NB4 (cell line): ENCODE measurements at regions not wholly inside any gene's neighbourhood (a gene's known extent, or its start where the extent isn't known, plus 50 kb on each side); places are given as distances from the start of the nearest gene placed in this dataset.

Source experiments
- MYC ChIP-seq: IDR thresholded peaks from 2 replicates; pipeline ENCODE4 v1.6.1; 2011; ENCODE audit warnings: low read depth, low read length
- POLR2A ChIP-seq: IDR thresholded peaks from 2 replicates; pipeline ENCODE4 v1.6.1; 2011; ENCODE audit warnings: mild to moderate bottlenecking; ENCODE audit not compliant: insufficient read length; ENCODE audit errors: extremely low read depth
- TF ChIP-seq, protein P1 (sequence below): IDR thresholded peaks from one replicate; pipeline ENCODE4 v1.5.1; 2012; ENCODE audit warnings: low read depth, low read length
- TF ChIP-seq, protein P2 (sequence below): IDR thresholded peaks from 2 replicates; pipeline ENCODE4 v1.6.1; 2011; ENCODE audit warnings: low read depth, low read length

DNA sequence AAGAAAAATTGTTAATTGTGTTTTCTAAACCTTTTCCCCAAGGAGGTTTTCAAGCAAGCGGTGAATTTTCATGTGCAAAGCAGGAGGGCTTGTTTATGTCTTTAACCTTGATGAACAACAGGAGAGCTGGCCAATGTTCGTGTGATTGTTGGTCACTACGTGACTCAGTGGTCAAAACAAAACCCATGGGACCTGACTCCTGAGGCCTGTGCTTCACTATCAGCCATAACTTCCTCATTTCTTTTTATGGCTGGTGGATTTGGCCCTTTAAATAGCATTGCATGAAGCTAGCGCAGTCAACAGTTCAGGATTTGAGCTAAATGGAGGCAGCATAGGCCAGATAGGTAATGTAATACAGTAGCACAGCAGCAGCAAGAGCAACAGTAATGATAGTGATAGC lies 80.5 kb downstream of the MID1IP1 start:
- TF ChIP-seq, protein P1, sequence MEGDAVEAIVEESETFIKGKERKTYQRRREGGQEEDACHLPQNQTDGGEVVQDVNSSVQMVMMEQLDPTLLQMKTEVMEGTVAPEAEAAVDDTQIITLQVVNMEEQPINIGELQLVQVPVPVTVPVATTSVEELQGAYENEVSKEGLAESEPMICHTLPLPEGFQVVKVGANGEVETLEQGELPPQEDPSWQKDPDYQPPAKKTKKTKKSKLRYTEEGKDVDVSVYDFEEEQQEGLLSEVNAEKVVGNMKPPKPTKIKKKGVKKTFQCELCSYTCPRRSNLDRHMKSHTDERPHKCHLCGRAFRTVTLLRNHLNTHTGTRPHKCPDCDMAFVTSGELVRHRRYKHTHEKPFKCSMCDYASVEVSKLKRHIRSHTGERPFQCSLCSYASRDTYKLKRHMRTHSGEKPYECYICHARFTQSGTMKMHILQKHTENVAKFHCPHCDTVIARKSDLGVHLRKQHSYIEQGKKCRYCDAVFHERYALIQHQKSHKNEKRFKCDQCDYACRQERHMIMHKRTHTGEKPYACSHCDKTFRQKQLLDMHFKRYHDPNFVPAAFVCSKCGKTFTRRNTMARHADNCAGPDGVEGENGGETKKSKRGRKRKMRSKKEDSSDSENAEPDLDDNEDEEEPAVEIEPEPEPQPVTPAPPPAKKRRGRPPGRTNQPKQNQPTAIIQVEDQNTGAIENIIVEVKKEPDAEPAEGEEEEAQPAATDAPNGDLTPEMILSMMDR: no peak
- TF ChIP-seq POLR2A (no peak), MYC (no peak)
- TF ChIP-seq, protein P2, sequence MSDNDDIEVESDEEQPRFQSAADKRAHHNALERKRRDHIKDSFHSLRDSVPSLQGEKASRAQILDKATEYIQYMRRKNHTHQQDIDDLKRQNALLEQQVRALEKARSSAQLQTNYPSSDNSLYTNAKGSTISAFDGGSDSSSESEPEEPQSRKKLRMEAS: no peak
